Thoracic aorta (tissue), 2 donors: ENCODE measurements at regions not wholly inside any gene's neighbourhood (a gene's known extent, or its start where the extent isn't known, plus 50 kb on each side); places are given as distances from the start of the nearest gene placed in this dataset.
"Not testable (repeated sequence)": the region's sequence is repeated elsewhere in the genome, so short reads cannot be mapped to it uniquely, and the experiment has no call there.

ENCODE experiments used
- ATAC-seq: fragments of 150-250 bp; one replicate; pipeline ENCODE4 v1.8.0; 2017; ENCODE audit warnings: low read depth; ENCODE audit not compliant: insufficient number of reproducible peaks, low FRiP score
- DNase-seq: peaks from one replicate; pipeline ENCODE4 v3.0.0-alpha.2; 2020; ENCODE audit warnings: low spot score
- H3K27ac ChIP-seq, 2 donors: fragments of 200-600 bp; sonication (generic); 1 replicate in 1 of 2; 2 replicates in 1 of 2; pipeline ENCODE4 v1.5.1; 2016; ENCODE audit warnings: mild to moderate bottlenecking in 2 of 2, moderate library complexity in 2 of 2
- H3K27me3 ChIP-seq: fragments of 200-600 bp; sonication (generic); replicated peaks from 2 replicates; pipeline ENCODE4 v1.6.0; 2016; ENCODE audit warnings: mild to moderate bottlenecking; ENCODE audit not compliant: insufficient read depth
- H3K36me3 ChIP-seq: fragments of 200-600 bp; sonication (generic); one replicate; pipeline ENCODE4 v1.5.1; 2016
- H3K4me1 ChIP-seq, 2 donors: fragments of 200-600 bp; sonication (generic); 1 replicate in 1 of 2; 2 replicates in 1 of 2; pipeline versions ENCODE4 v1.5.1 to v1.6.0; 2016; ENCODE audit warnings: low read depth in 2 of 2, mild to moderate bottlenecking in 1 of 2; ENCODE audit not compliant: control insufficient read depth in 1 of 2
- H3K4me3 ChIP-seq: fragments of 200-600 bp; sonication (generic); 2 replicates; pipeline ENCODE4 v1.5.1; 2016; ENCODE audit warnings: mild to moderate bottlenecking
- H3K9me3 ChIP-seq: fragments of 200-600 bp; sonication (generic); 2 replicates; pipeline ENCODE4 v1.5.1; 2016
- TF ChIP-seq, protein P1 (sequence below): fragments of 200-600 bp; sonication (generic); IDR thresholded peaks from one replicate; pipeline ENCODE4 v1.5.1; 2019; ENCODE audit warnings: antibody characterized with exemption

DNA sequence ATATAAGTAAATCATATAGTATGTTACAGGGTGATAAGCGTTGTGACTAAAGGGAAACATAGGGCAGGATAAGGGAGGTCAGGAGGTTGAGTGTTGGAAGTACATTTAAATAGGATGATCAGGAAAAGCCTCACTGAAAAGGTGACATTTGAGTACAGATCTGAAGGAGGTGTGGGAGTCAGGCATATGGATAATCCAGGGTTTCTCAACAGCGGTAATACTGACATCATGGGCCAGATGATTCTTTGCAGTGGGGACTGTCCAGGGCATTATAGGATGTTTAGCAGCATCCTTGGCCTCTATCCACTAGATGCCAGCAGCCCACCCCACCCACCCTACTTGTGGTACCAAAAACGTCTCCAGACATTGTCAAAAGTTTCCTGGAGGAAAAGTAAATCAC, 292.6 kb upstream of the PREP start:
- Histone ChIP-seq H3K27ac (no peak overlapping the region), H3K4me3 (no peak overlapping the region), H3K9me3 (no peaks in the 10 kb centered on the region), H3K27me3 (no peaks in the 10 kb centered on the region), H3K4me1 (no peaks in the 10 kb centered on the region), H3K36me3 (no peaks in the 10 kb centered on the region)
- DNase-seq (no peak), ATAC-seq (no peak)
- TF ChIP-seq, protein P1, sequence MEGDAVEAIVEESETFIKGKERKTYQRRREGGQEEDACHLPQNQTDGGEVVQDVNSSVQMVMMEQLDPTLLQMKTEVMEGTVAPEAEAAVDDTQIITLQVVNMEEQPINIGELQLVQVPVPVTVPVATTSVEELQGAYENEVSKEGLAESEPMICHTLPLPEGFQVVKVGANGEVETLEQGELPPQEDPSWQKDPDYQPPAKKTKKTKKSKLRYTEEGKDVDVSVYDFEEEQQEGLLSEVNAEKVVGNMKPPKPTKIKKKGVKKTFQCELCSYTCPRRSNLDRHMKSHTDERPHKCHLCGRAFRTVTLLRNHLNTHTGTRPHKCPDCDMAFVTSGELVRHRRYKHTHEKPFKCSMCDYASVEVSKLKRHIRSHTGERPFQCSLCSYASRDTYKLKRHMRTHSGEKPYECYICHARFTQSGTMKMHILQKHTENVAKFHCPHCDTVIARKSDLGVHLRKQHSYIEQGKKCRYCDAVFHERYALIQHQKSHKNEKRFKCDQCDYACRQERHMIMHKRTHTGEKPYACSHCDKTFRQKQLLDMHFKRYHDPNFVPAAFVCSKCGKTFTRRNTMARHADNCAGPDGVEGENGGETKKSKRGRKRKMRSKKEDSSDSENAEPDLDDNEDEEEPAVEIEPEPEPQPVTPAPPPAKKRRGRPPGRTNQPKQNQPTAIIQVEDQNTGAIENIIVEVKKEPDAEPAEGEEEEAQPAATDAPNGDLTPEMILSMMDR = no peak

DNA sequence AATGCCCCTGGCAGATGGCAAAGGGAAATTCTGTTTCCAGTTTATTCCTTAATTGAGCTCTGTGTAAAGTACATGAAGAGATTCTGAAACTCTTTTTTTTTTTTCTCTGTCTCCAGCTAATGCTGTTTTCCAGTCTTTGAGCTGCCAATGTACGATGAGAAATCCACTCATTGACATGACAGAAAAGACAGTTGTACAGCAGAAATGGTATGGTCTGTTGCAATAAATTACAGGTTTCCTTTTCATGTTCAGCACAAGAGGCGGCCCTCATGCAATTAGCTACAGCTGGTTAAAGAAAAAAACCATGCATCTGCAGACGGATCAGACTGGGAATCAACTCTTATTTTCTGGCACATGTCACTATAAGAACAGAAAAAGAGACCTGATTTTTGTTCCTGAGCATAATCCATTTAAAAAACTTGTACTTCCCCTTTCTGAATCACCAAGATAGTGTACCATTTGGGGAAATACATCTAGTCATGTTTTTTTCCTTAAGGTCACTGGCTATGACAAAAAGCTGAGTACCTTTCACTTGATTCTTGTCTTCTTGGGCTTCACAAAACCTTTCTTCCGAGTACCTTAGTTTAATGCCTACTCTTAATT, 289.8 kb upstream of the PREP start:
- H3K27me3 ChIP-seq = no peaks in the 10 kb centered on the region
- DNase-seq = no peak
- H3K36me3 ChIP-seq = no peaks in the 10 kb centered on the region
- H3K4me1 ChIP-seq = no peaks in the 10 kb centered on the region
- ATAC-seq = no peak
- H3K4me3 ChIP-seq = no peak overlapping the region
- TF ChIP-seq, protein P1 = no peak
- H3K27ac ChIP-seq = no peak overlapping the region
- no peaks in the 10 kb centered on the region for H3K9me3 ChIP-seq

DNA sequence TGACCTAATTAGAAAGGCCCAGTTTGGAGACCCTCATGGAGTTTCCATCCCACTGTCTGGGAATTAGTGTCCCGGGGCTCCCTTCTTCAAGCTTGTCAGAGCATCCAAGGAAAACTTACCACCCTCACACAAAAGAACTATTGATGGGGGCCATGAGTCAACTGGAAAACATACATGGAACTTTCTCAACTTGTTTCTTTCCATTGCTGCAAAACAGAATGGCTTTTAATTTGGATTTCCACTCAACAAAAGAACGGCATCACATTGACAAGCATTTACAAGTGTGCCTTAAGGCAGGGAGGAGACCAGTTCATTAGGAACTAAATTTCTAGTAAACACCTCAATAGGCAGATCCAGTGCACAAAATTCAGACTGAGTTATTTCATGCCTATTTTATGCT, 289.1 kb upstream of the PREP start:
- DNase-seq = no peak
- H3K9me3 ChIP-seq = no peaks in the 10 kb centered on the region
- TF ChIP-seq, protein P1 = no peak
- H3K27ac ChIP-seq = no peak overlapping the region
- H3K36me3 ChIP-seq = no peaks in the 10 kb centered on the region
- ATAC-seq = no peak
- H3K4me1 ChIP-seq = no peaks in the 10 kb centered on the region
- no peaks in the 10 kb centered on the region for H3K27me3 ChIP-seq
- no peak overlapping the region for H3K4me3 ChIP-seq

DNA sequence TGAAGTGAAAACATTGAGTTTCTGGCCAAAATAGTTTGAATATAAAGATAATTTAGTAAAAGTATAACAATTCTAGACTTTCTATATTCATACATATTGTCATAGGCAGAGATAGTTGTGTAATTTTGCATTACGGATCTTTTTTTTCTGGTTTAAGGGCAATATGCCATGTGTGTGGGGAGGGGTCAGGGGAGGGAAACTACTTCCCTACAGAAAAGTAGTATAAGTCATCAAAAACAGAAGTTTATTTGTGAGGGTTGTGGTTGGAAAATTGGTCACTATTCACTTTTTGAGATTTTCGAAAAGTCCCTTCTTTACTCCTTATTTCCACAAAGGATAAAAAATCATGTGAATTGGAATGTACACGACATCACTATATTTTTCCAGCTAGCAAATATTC, 288.2 kb upstream of the PREP start:
- Histone ChIP-seq H3K36me3 (no peaks in the 10 kb centered on the region), H3K4me3 (no peak overlapping the region), H3K27me3 (no peaks in the 10 kb centered on the region), H3K4me1 (no peaks in the 10 kb centered on the region), H3K9me3 (peaks cover 3% of the 10 kb centered on the region), H3K27ac (no peak overlapping the region)
- no peak for DNase-seq
- no peak for ATAC-seq
- TF ChIP-seq, protein P1 = no peak

DNA sequence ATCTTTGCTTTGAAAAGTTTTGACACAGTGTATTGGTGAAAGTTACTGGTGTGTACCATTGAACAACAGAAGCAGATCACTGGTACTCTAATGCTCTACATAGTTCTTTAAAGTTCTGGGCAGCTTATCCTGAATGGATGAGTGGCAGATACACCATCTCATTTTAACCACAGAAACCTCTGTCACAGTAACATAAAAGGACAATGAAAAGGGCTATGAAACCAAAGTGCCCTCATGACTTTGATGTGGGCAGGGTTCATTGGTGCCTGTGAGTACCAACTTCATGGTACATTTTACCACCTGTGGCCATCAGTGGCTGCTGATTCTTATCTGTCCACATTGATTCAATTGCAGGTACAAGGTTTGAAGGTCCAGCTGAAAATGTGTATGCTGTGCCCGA, 285.7 kb upstream of the PREP start:
- TF ChIP-seq, protein P1 = no peak

DNA sequence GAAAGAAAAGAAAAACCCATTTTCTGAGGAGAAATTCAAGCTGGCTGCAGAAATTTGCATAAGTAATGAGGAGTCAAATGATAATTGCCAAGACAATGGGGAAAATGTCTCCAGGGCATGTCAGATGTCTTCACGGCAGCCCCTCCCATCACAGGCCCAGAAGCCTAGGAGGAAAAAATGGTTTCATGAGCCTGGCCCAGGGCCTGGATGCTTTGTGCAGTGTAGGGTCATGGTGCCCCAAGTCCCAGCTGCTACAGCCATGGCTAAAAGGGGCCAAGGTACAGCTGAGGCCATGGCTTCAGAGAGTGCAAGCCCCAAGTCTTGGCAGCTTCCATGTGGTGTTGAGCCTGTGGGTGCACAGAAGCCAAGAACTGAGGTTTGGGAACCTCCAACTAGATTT, 283.9 kb upstream of the PREP start:
- not testable (repeated sequence) for ATAC-seq, DNase-seq, H3K4me3 ChIP-seq, H3K36me3 ChIP-seq, H3K27ac ChIP-seq, H3K9me3 ChIP-seq, H3K4me1 ChIP-seq, H3K27me3 ChIP-seq

More for the DNA sequence above, 285.7 kb upstream of the PREP start:
- Histone ChIP-seq H3K27ac (no peak overlapping the region), H3K36me3 (no peaks in the 10 kb centered on the region), H3K27me3 (no peaks in the 10 kb centered on the region), H3K4me3 (no peak overlapping the region), H3K4me1 (no peaks in the 10 kb centered on the region), H3K9me3 (peaks cover 3% of the 10 kb centered on the region)
- ATAC-seq = no peak
- DNase-seq = no peak
